ENCODE measurements at regions not wholly inside any gene's neighbourhood (a gene's known extent, or its start where the extent isn't known, plus 50 kb on each side); places are given as distances from the start of the nearest gene placed in this dataset.

- TF ChIP-seq, protein P1, sequence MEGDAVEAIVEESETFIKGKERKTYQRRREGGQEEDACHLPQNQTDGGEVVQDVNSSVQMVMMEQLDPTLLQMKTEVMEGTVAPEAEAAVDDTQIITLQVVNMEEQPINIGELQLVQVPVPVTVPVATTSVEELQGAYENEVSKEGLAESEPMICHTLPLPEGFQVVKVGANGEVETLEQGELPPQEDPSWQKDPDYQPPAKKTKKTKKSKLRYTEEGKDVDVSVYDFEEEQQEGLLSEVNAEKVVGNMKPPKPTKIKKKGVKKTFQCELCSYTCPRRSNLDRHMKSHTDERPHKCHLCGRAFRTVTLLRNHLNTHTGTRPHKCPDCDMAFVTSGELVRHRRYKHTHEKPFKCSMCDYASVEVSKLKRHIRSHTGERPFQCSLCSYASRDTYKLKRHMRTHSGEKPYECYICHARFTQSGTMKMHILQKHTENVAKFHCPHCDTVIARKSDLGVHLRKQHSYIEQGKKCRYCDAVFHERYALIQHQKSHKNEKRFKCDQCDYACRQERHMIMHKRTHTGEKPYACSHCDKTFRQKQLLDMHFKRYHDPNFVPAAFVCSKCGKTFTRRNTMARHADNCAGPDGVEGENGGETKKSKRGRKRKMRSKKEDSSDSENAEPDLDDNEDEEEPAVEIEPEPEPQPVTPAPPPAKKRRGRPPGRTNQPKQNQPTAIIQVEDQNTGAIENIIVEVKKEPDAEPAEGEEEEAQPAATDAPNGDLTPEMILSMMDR (IDR thresholded peaks at IDR 0.05) = no peak
- TF ChIP-seq POLR2A (IDR thresholded peaks at IDR 0.05) = no peak
These were observed 927.6 kb upstream of the CDH8 start for GRCh38 chr16:62963846-62964245.

Measured in prostate gland (tissue), 2 donors.